Suprapubic skin (tissue), 4 donors: ENCODE measurements at regions not wholly inside any gene's neighbourhood (a gene's known extent, or its start where the extent isn't known, plus 50 kb on each side); places are given as distances from the start of the nearest gene placed in this dataset.

Experiments
- EP300 ChIP-seq: sonication (generic); formaldehyde crosslinking; IDR thresholded peaks from one replicate; pipeline ENCODE4 v1.6.1; 2017; ENCODE audit warnings: antibody characterized with exemption
- POLR2A ChIP-seq, 2 donors: fragments of 450-650 bp; IDR thresholded peaks; one replicate each; pipeline ENCODE4 v1.6.1; 2017; ENCODE audit warnings: antibody characterized with exemption in 2 of 2, mild to moderate bottlenecking in 2 of 2, moderate library complexity in 2 of 2
- POLR2AphosphoS5 ChIP-seq, 3 donors: sonication (generic); formaldehyde crosslinking; IDR thresholded peaks; one replicate each; pipeline ENCODE4 v1.6.1; 2017; ENCODE audit warnings: antibody characterized with exemption in 3 of 3
- TF ChIP-seq, protein P1 (sequence below), 2 donors: fragments of 200-600 bp in 1 of 2; fragments of 450-650 bp in 1 of 2; sonication (generic) in 1 of 2; IDR thresholded peaks; one replicate each; pipeline ENCODE4 v1.5.1; 2016 to 2019; ENCODE audit warnings: antibody characterized with exemption in 2 of 2, mild to moderate bottlenecking in 1 of 2, moderate library complexity in 1 of 2

DNA sequence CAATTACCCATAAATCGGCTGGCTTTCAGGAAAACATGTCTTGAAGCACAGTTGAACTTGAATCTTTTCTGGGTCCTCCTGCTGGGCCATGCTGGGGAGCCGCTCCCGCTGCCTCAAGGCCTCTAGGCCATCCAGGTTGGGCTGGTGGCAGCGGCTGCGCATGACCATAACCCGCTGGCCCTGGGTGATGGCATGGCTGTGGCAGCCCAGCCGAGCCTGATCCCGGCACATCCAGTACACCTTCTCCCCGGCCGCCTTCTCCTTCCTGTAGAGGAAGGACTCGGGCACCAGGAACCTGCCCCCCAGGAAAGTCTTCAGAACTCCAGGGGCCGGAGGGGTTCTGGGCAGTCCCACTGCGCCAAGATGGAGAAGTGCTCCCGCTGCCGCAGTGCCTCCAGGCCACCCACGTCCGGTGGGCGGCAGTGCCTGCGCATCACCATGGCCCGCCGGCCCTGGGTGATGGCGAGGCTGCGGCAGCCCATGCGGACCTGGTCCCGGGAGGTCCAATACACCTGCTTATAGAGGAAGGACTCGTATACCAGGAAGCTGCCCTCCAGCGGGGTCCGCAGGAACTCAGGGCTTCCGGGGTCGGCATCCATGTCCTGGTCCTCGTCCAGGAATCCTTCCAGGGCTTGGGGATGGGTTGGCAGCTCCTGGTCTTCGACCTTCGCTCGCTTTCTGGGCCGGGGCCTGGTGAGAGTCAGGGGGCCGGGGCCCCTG lies 84.3 kb upstream of the FXR1 start:
- TF ChIP-seq, protein P1, sequence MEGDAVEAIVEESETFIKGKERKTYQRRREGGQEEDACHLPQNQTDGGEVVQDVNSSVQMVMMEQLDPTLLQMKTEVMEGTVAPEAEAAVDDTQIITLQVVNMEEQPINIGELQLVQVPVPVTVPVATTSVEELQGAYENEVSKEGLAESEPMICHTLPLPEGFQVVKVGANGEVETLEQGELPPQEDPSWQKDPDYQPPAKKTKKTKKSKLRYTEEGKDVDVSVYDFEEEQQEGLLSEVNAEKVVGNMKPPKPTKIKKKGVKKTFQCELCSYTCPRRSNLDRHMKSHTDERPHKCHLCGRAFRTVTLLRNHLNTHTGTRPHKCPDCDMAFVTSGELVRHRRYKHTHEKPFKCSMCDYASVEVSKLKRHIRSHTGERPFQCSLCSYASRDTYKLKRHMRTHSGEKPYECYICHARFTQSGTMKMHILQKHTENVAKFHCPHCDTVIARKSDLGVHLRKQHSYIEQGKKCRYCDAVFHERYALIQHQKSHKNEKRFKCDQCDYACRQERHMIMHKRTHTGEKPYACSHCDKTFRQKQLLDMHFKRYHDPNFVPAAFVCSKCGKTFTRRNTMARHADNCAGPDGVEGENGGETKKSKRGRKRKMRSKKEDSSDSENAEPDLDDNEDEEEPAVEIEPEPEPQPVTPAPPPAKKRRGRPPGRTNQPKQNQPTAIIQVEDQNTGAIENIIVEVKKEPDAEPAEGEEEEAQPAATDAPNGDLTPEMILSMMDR (IDR thresholded peaks at IDR 0.05) = no peak
- TF ChIP-seq POLR2A (IDR thresholded peaks at IDR 0.05) = no peak
- no peak for TF ChIP-seq POLR2AphosphoS5 (IDR thresholded peaks at IDR 0.05)
- TF ChIP-seq EP300 = no peak
